ENCODE measurements at regions not wholly inside any gene's neighbourhood (a gene's known extent, or its start where the extent isn't known, plus 50 kb on each side); places are given as distances from the start of the nearest gene placed in this dataset.

DNA sequence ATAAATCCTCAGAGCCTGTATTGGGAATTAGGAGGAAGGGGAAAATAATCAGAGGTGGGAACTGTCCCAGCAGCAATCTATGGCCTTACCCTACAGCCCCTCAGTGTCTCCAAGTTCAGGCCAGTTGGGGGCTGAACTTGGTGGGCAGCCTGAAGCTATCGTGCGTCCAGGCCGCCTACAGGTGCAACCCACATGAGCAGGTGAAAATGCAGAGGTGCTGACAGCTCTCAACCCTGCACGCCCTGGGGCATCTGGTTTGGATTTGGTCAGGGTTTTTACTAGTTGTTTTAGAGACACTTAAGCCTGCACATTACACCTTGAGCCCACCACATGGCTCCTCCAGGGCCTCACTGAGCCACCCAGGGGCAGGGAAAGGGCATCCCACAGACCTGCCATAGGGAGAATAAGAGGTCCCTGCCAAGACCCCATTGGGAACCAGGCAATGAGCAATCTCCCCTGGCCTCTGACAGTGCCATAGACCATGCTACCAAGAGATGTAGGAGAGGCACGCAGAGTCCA lies 209.5 kb downstream of the FOXD2 start:
- Histone ChIP-seq H3K9me3 (replicated peaks in 1 of 11) (no peaks in the 10 kb centered on the region), H3K4me3 (no peak overlapping the region), H4K20me1 (no peaks in the 10 kb centered on the region; a peak in 1 of 22 replicates), H3K4me2 (no peak overlapping the region), H3K36me3 (no peaks in the 10 kb centered on the region), H3K9ac (no peak overlapping the region), H3K4me1 (peaks cover 0 to 13% (median 0%) of the 10 kb centered on the region in 10 experiments; a peak in 5 of 20 replicates), H3K27ac (no peak overlapping the region), H3K27me3 (no peaks in the 10 kb centered on the region)
- no peak for TF ChIP-seq Cebpa-rat (IDR thresholded peaks at IDR 0.05)

- peak overlapping the region in 2 of 11 experiments; percentile 3 to 31; a peak in 2 of 22 replicates for H3K4me2 ChIP-seq
- H3K9ac ChIP-seq: no peak overlapping the region
- peaks cover 0 to 13% (median 0%) of the 10 kb centered on the region in 10 experiments; a peak in 5 of 20 replicates for H3K4me1 ChIP-seq
- H3K27me3 ChIP-seq: no peaks in the 10 kb centered on the region
- H3K36me3 ChIP-seq: no peaks in the 10 kb centered on the region
- no peak overlapping the region for H3K4me3 ChIP-seq
- TF ChIP-seq Cebpa-rat (IDR thresholded peaks at IDR 0.05): no peak
- no peaks in the 10 kb centered on the region for H3K9me3 ChIP-seq (replicated peaks in 1 of 11)
- no peak overlapping the region for H3K27ac ChIP-seq
- H4K20me1 ChIP-seq: no peaks in the 10 kb centered on the region; a peak in 1 of 22 replicates
Observed at GRCh38 chr1:47650205-47650604, 212.4 kb downstream of the FOXD2 start.

- H3K4me3 ChIP-seq: no peak overlapping the region
- H3K9me3 ChIP-seq (replicated peaks in 1 of 11): no peaks in the 10 kb centered on the region
- no peaks in the 10 kb centered on the region for H3K36me3 ChIP-seq
- H3K4me2 ChIP-seq: peak overlapping the region in 2 of 11 experiments; percentile 3 to 31; a peak in 2 of 22 replicates
- no peak overlapping the region for H3K9ac ChIP-seq
- no peak for TF ChIP-seq Cebpa-rat (IDR thresholded peaks at IDR 0.05)
- H4K20me1 ChIP-seq: no peaks in the 10 kb centered on the region; a peak in 1 of 22 replicates
- no peaks in the 10 kb centered on the region for H3K27me3 ChIP-seq
- H3K4me1 ChIP-seq: peaks cover 0 to 13% (median 0%) of the 10 kb centered on the region in 10 experiments; a peak in 5 of 20 replicates
- H3K27ac ChIP-seq: no peak overlapping the region
Observed at GRCh38 chr1:47650611-47651010, 212.8 kb downstream of the FOXD2 start.

- no peaks in the 10 kb centered on the region for H3K36me3 ChIP-seq
- H3K27me3 ChIP-seq: no peaks in the 10 kb centered on the region
- H3K4me1 ChIP-seq: peaks cover 0 to 13% (median 0%) of the 10 kb centered on the region in 10 experiments; a peak in 5 of 20 replicates
- H3K9ac ChIP-seq: peak overlapping the region in 1 of 11 experiments; percentile 22; a peak in 1 of 22 replicates
- H3K4me2 ChIP-seq: 0 out of 22 replicates have a peak overlapping the region, but pooled peaks of 2 of the 11 experiments have one; percentile 1 to 11
- H4K20me1 ChIP-seq: no peaks in the 10 kb centered on the region
- TF ChIP-seq Cebpa-rat (IDR thresholded peaks at IDR 0.05): no peak
- H3K4me3 ChIP-seq: no peak overlapping the region
- no peak overlapping the region for H3K27ac ChIP-seq
- H3K9me3 ChIP-seq (replicated peaks in 1 of 11): no peaks in the 10 kb centered on the region
Observed at GRCh38 chr1:47651311-47652089, 213.7 kb downstream of the FOXD2 start.

- no peak overlapping the region for H3K27ac ChIP-seq
- H3K27me3 ChIP-seq: 0 out of 22 replicates have a peak, but pooled peaks cover 0 to 3% (median 0%) of the 10 kb centered on the region in 11 experiments
- TF ChIP-seq Cebpa-rat (IDR thresholded peaks at IDR 0.05): no peak
- no peak overlapping the region for H3K4me3 ChIP-seq
- H3K9me3 ChIP-seq (replicated peaks in 1 of 11): no peaks in the 10 kb centered on the region
- no peak overlapping the region for H3K4me2 ChIP-seq
- no peaks in the 10 kb centered on the region for H4K20me1 ChIP-seq
- H3K9ac ChIP-seq: no peak overlapping the region
- H3K4me1 ChIP-seq: peaks cover 0 to 11% (median 1%) of the 10 kb centered on the region in 10 experiments; a peak in 10 of 20 replicates
- H3K36me3 ChIP-seq: no peaks in the 10 kb centered on the region
Observed at GRCh38 chr1:47655521-47656300, 217.9 kb downstream of the FOXD2 start.

DNA sequence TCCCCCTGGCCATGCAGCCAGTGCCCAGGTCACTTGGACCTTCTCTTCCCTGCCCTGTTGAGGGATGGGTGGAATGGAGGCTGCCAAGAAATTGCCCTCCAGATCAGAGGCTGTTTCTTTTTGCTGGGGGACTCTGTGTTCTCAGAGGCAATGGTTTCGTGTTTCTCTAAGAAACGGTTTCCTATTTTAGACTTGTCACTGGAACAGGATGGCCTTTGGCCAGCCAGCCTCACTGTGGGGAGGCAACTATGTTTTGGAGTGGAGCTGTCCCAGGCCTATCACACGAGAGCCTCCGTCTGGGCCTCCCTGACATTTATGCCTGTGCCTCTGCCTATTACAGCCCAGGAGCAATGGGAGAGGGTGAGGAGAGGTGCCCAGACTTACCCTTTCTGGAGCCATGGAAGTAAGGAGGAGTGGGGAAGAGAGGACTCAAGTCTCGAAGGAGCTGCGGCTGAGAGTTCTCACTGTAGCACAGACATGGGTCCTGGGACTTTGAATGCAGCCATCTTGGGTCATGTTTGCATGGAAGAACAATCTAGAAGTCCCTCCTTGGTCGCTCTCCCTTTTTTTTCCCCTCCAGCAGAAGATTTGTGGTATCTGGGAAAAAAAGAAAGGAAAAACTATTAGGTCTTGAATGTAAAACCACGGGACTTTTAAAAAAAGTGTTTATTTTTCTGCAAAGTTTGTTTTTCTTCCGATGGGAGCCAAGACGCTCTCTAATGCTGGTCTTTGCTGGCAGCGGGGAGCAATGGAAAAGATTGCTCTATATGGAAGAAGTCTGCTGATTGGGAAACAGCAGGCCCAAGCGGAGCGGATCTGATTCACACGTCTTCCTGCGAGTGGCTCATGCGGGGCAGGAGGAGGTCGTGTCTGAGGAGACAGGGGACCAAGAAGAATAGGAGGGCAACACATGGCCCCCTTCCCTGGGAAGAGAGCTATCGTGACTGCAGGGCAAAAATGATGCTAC lies 219.2 kb downstream of the FOXD2 start:
- no peaks in the 10 kb centered on the region for H3K9me3 ChIP-seq (replicated peaks in 1 of 11)
- peaks cover 0 to 10% (median 7%) of the 10 kb centered on the region in 10 experiments; a peak in 11 of 20 replicates for H3K4me1 ChIP-seq
- 0 out of 22 replicates have a peak, but pooled peaks cover 0 to 3% (median 0%) of the 10 kb centered on the region in 11 experiments for H3K27me3 ChIP-seq
- no peaks in the 10 kb centered on the region for H3K36me3 ChIP-seq
- H3K4me2 ChIP-seq: no peak overlapping the region
- no peak overlapping the region for H3K4me3 ChIP-seq
- no peak overlapping the region for H3K9ac ChIP-seq
- no peak overlapping the region for H3K27ac ChIP-seq
- TF ChIP-seq Cebpa-rat (IDR thresholded peaks at IDR 0.05): no peak
- H4K20me1 ChIP-seq: no peaks in the 10 kb centered on the region

DNA sequence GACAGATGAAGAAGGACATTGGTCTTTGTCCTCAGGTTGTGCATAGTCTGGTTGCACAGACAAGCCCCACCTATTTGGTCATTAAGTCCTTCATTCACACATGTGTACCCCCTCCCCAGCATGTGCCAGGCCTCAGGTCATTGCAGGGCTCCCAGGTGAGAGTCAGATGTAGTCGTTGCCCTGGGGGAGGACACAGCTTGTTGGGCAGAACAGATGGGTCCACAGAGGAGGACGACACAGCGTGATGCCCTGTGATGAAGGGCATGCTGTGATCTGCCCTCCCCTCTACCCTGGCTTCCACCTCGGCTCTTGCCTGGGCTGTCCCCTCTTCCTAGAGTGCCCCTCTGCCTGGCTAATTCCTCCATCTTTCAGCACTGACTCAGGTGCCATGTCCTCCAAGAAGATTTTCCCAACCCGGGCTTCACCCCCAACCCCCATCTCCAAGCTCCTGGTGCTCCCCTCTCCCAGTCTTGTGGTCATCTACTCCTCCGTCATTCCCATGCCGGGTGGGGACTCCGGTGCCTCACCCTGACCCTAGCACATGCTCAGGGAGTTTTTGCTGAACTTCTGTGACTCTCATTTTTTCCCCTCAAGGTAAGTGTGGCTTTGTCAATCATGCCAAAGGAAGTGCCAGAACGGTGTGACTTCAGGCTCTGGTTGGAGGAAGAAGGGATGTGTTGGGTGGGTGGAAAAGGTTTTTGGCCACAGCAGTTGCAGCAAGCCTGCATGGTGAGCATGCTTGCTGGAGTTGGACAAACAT lies 220.5 kb downstream of the FOXD2 start:
- H3K4me3 ChIP-seq: no peak overlapping the region
- 0 out of 22 replicates have a peak, but pooled peaks cover 0 to 3% (median 0%) of the 10 kb centered on the region in 11 experiments for H3K27me3 ChIP-seq
- no peak overlapping the region for H3K4me2 ChIP-seq
- no peaks in the 10 kb centered on the region for H4K20me1 ChIP-seq
- H3K4me1 ChIP-seq: peaks cover 0 to 23% (median 17%) of the 10 kb centered on the region in 10 experiments; a peak in 15 of 20 replicates
- no peak overlapping the region for H3K9ac ChIP-seq
- H3K36me3 ChIP-seq: no peaks in the 10 kb centered on the region
- no peaks in the 10 kb centered on the region for H3K9me3 ChIP-seq (replicated peaks in 1 of 11)
- TF ChIP-seq Cebpa-rat (IDR thresholded peaks at IDR 0.05): no peak
- H3K27ac ChIP-seq: no peak overlapping the region

Data from BLaER1 treated with 17β-estradiol and CSF1 and Interleukin-3, amounts not matched to agents 10 nM and 100 nM (cell line).